Osteoblast (primary cell): ENCODE measurements at regions not wholly inside any gene's neighbourhood (a gene's known extent, or its start where the extent isn't known, plus 50 kb on each side); places are given as distances from the start of the nearest gene placed in this dataset.

ENCODE experiments used
- DNase-seq: peaks from one replicate; pipeline ENCODE4 v3.0.0; 2011; ENCODE audit warnings: low spot score, mixed read lengths; ENCODE audit not compliant: insufficient read length; ENCODE audit errors: missing footprints
- H2AFZ ChIP-seq: 2 replicates; pipeline ENCODE4 v1.6.0; 2011; ENCODE audit warnings: mild to moderate bottlenecking, low read length
- H3K27ac ChIP-seq: 2 replicates; pipeline ENCODE4 v1.5.1; 2011; ENCODE audit warnings: mild to moderate bottlenecking, low read depth, low read length, moderate library complexity
- H3K27me3 ChIP-seq: 2 replicates; pipeline ENCODE4 v1.6.0; 2012; ENCODE audit warnings: mild to moderate bottlenecking, control low read depth, inconsistent platforms, low read length, moderate library complexity; ENCODE audit not compliant: insufficient read depth
- H3K36me3 ChIP-seq: 2 replicates; pipeline ENCODE4 v1.5.1; 2011; ENCODE audit warnings: mild to moderate bottlenecking, low read length, control low read depth, moderate library complexity; ENCODE audit not compliant: insufficient read depth
- H3K4me1 ChIP-seq: 2 replicates; pipeline ENCODE4 v1.5.1; 2011; ENCODE audit warnings: mild to moderate bottlenecking, low read length, control low read depth, moderate library complexity; ENCODE audit not compliant: insufficient read depth
- H3K4me2 ChIP-seq: 2 replicates; pipeline ENCODE4 v1.6.0; 2011; ENCODE audit warnings: mild to moderate bottlenecking, low read length; ENCODE audit not compliant: insufficient read depth
- H3K4me3 ChIP-seq: fragments of 200-600 bp; sonication (generic); 3 replicates; pipeline ENCODE4 v1.5.1; 2012; ENCODE audit warnings: mild to moderate bottlenecking, low read length, inconsistent platforms; ENCODE audit not compliant: insufficient read depth
- H3K79me2 ChIP-seq: 2 replicates; pipeline ENCODE4 v1.6.0; 2012; ENCODE audit warnings: mild to moderate bottlenecking, low read length, control low read depth, inconsistent platforms; ENCODE audit not compliant: insufficient read depth
- H3K9me3 ChIP-seq: 2 replicates; pipeline ENCODE4 v1.5.1; 2011; ENCODE audit warnings: low read depth, low read length, control low read depth
- H4K20me1 ChIP-seq: 2 replicates; pipeline ENCODE4 v1.6.0; 2012; ENCODE audit warnings: mild to moderate bottlenecking, low read length, control low read depth; ENCODE audit not compliant: insufficient read depth
- CTCF ChIP-seq: IDR thresholded peaks from 2 replicates; pipeline ENCODE4 v1.5.1; 2011; ENCODE audit warnings: mild to moderate bottlenecking, low read depth, low read length, moderate library complexity; ENCODE audit errors: extremely low read depth

- Histone ChIP-seq H3K27ac (no peak overlapping the region), H3K36me3 (no peaks in the 10 kb centered on the region), H3K4me2 (no peak overlapping the region), H3K9me3 (no peaks in the 10 kb centered on the region), H4K20me1 (no peaks in the 10 kb centered on the region), H3K4me1 (no peaks in the 10 kb centered on the region), H3K27me3 (no peaks in the 10 kb centered on the region), H2AFZ (no peak overlapping the region), H3K4me3 (no peak overlapping the region), H3K79me2 (no peaks in the 10 kb centered on the region)
- DNase-seq: no peak
- no peak for TF ChIP-seq CTCF
Observed at GRCh38 chr14:43449291-43449690, 1057.8 kb downstream of the FSCB start.

GRCh38 chr14:43438056-43438455 is 1069.0 kb downstream of the FSCB start:
- H3K4me1 ChIP-seq: no peaks in the 10 kb centered on the region
- no peak overlapping the region for H3K27ac ChIP-seq
- H3K79me2 ChIP-seq: no peaks in the 10 kb centered on the region
- H3K9me3 ChIP-seq: peaks cover 2% of the 10 kb centered on the region
- H4K20me1 ChIP-seq: no peaks in the 10 kb centered on the region
- no peak overlapping the region for H3K4me3 ChIP-seq
- H3K36me3 ChIP-seq: no peaks in the 10 kb centered on the region
- no peak overlapping the region for H3K4me2 ChIP-seq
- no peak for TF ChIP-seq CTCF
- H2AFZ ChIP-seq: no peak overlapping the region
- no peak for DNase-seq
- H3K27me3 ChIP-seq: no peaks in the 10 kb centered on the region

GRCh38 chr14:43418324-43418723 is 1088.8 kb downstream of the FSCB start:
- H3K4me2 ChIP-seq: no peak overlapping the region
- H3K9me3 ChIP-seq: no peaks in the 10 kb centered on the region
- DNase-seq: no peak
- no peak overlapping the region for H3K4me3 ChIP-seq
- H2AFZ ChIP-seq: no peak overlapping the region
- no peaks in the 10 kb centered on the region for H4K20me1 ChIP-seq
- H3K79me2 ChIP-seq: no peaks in the 10 kb centered on the region
- H3K4me1 ChIP-seq: no peaks in the 10 kb centered on the region
- no peaks in the 10 kb centered on the region for H3K27me3 ChIP-seq
- no peak overlapping the region for H3K27ac ChIP-seq
- no peak for TF ChIP-seq CTCF
- H3K36me3 ChIP-seq: no peaks in the 10 kb centered on the region

- H3K27me3 ChIP-seq: no peaks in the 10 kb centered on the region
- H3K9me3 ChIP-seq: no peaks in the 10 kb centered on the region
- H2AFZ ChIP-seq: no peak overlapping the region
- no peaks in the 10 kb centered on the region for H3K4me1 ChIP-seq
- no peak for DNase-seq
- H4K20me1 ChIP-seq: no peaks in the 10 kb centered on the region
- no peak overlapping the region for H3K4me2 ChIP-seq
- no peaks in the 10 kb centered on the region for H3K36me3 ChIP-seq
- no peak for TF ChIP-seq CTCF
- H3K79me2 ChIP-seq: no peaks in the 10 kb centered on the region
- H3K27ac ChIP-seq: no peak overlapping the region
- no peak overlapping the region for H3K4me3 ChIP-seq
Observed at GRCh38 chr14:43413084-43413483, 1094.0 kb downstream of the FSCB start.
